NOMO-1 (cell line): ENCODE measurements at regions not wholly inside any gene's neighbourhood (a gene's known extent, or its start where the extent isn't known, plus 50 kb on each side); places are given as distances from the start of the nearest gene placed in this dataset.

Source experiments
- DNase-seq, 2 experiments: peaks; one replicate each; lab custom pipeline; 2025; ENCODE audit not compliant: unreplicated experiment in 2 of 2; lab: John Stamatoyannopoulos, UW

DNA sequence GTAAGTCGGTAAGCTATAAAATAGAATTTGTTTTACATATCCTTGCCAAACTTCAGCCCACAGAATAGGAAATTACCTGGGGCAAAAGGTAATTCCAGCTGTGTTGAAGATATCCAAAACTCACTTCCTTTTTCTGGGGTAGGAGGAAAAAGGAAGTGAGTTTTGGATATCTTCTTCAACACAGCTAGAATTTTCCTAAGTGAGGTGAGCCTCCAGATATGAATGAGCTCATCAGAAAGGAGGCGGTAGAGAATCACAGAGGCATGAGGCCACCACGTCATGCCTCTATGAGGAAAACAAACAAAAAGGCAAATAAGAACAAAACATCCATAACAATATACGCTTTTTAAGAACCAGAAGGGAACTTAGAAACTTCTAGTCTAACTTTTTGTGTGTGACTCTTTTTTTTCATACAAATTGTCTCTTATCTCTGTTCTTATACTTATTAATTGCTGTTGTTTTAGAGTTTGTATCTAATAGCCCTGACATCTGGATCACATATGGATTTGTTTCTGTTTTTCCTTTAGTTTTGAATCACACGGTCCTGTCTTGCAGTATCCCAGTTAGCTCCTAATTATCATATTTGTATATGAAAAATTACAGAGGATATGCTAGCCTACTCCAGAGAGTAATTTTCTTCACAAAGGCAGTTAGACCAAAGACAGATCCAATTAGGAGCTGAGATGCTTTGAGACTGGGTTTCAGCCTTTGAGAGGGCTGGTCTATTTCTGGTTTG, 104.5 kb downstream of the RBM43 start:
- DNase-seq: no peak

GRCh38 chr2:151156431-151156830, 105.2 kb downstream of the RBM43 start:
- DNase-seq: no peak

DNA sequence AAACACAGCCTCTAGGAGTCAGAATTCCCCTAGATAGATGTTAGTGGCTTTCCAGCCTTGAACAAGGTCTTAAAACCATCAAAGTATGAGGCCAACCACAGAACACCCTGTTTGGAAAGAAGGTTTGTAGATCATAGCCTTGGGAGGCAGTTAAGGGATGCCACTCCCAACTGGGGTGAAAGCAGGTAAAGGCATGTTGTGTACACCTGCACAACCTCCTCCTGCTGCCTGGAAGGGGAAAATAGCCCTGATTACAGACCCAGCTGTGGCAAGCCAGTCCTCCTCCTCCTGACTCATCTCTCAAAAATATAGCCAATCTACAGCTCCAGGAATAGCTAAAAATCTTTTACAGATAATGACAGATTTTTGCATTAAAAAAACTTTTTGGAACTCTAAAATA, 108.1 kb downstream of the RBM43 start:
- no peak for DNase-seq

GRCh38 chr2:151150331-151151320, 111.0 kb downstream of the RBM43 start:
- DNase-seq: peak in 1 of 2 experiments; percentile 46

GRCh38 chr2:151138507-151138906, 123.2 kb downstream of the RBM43 start:
- DNase-seq: no peak

DNA sequence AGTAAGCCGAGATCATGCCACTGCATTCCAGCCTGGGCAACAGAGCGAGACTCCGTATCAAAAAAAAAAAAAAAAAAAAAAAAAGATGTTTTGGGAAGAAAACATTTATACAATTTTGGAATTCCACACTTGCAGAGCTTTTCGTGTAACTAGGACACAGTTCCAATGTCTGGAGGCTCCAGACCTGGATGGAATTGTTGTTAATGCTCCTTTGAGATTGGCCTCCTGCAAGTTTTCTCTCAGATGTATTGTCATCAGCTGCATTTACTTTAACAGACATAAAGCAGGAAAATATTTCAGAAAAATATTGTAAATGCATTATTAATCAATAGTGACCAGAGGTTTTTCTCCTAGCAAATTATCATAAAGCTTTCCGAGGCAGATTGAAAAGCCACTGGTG, 124.1 kb downstream of the RBM43 start:
- DNase-seq: no peak

DNA sequence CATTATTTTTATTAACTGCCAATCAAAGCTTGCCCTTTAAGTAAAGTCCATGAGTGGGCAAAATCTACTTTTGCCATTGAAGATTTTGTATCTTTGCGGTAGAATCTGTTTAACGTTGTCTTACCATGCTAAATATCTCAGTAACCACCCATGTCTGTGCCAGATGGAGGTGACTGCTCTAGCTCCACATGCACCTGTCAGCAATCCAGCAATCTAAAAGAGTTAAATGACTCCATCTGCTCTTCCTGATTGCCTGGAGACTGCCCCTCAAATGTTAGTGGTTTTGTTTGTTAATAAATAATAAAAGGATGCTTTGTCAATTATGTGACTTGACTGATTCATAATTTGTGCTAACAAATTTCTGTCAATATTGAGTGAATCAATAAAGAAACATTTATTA, 141.7 kb downstream of the RBM43 start:
- no peak for DNase-seq

- no peak for DNase-seq
These were observed 142.3 kb downstream of the RBM43 start for GRCh38 chr2:151119374-151119773.

DNA sequence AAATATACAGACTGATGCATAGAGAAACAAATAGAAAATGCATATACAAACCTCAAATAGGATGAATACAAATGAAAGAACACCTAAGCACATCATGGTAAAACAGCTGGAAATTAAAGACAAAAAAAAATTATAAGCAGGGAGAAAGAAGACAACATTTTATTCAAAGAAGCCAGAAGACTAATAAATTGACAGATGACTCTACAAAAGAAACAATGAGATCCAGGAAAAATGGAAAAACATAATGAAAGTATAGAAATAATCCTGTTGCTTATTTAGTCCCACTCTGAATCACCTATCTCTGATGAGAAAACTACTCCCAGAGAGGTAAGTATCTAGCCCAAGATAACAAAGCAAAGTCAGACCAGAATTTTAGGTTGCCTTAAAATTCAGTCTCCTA, 143.4 kb downstream of the RBM43 start:
- DNase-seq: no peak

GRCh38 chr2:151114874-151115273, 146.8 kb downstream of the RBM43 start:
- DNase-seq: no peak

GRCh38 chr2:151113318-151113717, 148.3 kb downstream of the RBM43 start:
- DNase-seq: no peak

GRCh38 chr2:151111599-151112278, 149.9 kb downstream of the RBM43 start:
- DNase-seq: no peak

GRCh38 chr2:151106805-151107506, 154.7 kb downstream of the RBM43 start:
- DNase-seq: no peak

DNA sequence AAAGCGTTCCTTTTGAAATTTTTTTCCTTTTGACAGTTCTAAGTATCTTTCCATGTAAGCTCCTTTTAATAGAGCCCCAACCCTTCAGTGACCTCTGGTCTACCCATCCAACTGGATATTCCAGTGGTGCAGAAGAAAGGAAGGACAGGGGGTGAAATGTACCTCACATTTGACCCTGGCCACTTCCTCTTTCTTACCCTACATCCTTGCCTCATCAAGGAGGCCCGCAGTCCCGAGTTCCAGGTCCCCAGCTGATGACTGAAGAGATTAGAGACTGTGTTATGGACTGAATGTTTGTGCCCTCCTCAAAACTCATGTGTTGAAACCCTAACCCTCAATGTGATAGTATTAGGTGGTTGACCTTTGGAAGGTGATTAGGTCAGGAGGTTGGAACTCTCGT, 158.1 kb downstream of the RBM43 start:
- DNase-seq: peak in 1 of 2 experiments; percentile 16

- no peak for DNase-seq
These were observed 159.4 kb downstream of the RBM43 start for GRCh38 chr2:151102226-151102625.

- peak in 1 of 2 experiments; percentile 18 for DNase-seq
These were observed 162.8 kb downstream of the RBM43 start for GRCh38 chr2:151098841-151099240.

DNA sequence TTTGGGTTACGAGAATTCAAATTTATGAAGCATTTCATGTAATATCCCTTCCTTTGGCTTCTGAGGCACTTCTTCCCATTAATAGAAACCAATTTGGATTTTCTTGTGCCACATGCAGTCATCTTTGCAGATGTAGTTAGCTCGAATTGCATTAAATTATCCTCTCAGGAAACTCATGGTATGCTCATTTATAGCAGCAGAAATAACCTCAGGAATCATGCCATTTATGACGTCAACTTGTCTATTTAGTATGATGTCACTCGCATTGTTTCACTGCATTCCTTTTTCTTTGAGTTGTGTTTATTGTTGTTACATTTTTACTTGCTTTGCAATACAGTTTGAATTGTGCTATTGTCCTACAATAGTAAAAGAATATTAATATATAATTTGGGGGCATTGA, 163.8 kb downstream of the RBM43 start:
- DNase-seq: no peak

DNA sequence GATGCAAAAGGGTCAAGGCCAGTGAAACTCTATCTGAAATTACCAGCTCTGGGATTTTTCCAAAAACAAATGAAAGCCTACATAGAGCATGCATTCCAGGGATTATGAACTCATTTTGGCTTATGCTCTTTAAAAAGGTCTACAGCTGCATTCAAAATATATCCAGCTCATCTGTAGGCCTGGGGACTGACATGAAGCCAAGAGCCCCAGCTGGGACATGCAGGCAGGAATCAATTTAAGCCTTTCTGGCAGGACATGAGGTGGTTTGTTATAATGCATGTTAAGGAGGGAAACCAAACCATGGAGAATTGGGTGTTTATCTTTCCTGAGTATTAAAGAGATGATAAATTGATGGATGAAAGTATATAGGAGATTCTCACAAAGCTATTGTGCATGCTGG, 164.5 kb downstream of the RBM43 start:
- DNase-seq: no peak

DNA sequence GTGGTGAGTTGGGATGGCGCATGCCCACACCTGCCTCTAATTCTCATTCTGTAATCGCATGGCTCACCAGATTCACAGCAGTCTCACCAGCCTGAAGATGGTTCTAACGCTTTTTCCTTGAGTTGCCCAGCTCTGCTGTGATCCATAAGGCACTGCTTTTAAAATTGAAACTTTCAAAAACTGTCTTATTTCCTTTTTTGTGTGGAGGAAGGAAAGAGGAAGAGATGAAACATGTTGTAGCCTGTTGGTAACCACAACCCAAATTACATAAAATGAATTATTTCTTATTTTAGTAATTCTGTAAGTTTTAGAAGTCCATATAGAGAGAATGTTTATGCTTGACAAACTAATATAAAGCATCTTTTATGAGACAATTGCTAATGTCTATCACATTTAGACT, 165.4 kb downstream of the RBM43 start:
- DNase-seq: peak; percentile 43 to 81

DNA sequence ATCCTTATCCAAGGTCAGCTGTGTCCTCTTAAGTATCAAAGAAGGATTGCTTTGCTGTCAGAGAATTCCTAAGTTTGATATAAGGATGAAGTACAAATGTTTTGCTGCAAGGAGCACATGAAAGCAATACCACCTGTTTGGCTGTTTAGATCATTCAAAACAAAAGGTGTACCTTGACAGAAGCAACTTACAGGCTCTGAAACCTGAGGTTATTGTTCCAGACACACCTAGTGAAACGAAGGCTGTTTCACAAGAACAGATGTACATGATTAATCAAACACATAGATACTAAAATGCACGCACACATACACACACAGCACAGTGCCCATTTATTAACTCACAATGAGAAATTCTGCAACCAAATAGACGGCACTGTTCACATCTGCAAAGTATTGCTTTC, 166.2 kb downstream of the RBM43 start:
- DNase-seq: no peak

GRCh38 chr2:151091583-151091982, 170.1 kb downstream of the RBM43 start:
- no peak for DNase-seq
